COLO829 (cell line): ENCODE measurements at regions not wholly inside any gene's neighbourhood (a gene's known extent, or its start where the extent isn't known, plus 50 kb on each side); places are given as distances from the start of the nearest gene placed in this dataset.

Source experiments
- DNase-seq: peaks from one replicate; pipeline ENCODE4 v3.0.0; 2012; ENCODE audit warnings: low spot score

GRCh38 chr3:95926904-95927501 is 887.4 kb upstream of the EPHA6 start:
- no peak for DNase-seq

GRCh38 chr3:95934181-95934580 is 880.2 kb upstream of the EPHA6 start:
- DNase-seq, result no peak

GRCh38 chr3:95939235-95939809 is 875.1 kb upstream of the EPHA6 start:
- no peak for DNase-seq

- no peak for DNase-seq
Observed at GRCh38 chr3:95965704-95966336, 848.6 kb upstream of the EPHA6 start.

GRCh38 chr3:95971573-95971972 is 842.8 kb upstream of the EPHA6 start:
- no peak for DNase-seq

- DNase-seq, result no peak
Observed at GRCh38 chr3:95994338-95994737, 820.1 kb upstream of the EPHA6 start.

- DNase-seq, result no peak
Observed at GRCh38 chr3:96000966-96001365, 813.4 kb upstream of the EPHA6 start.

- DNase-seq, result no peak
Observed at GRCh38 chr3:96007650-96008195, 806.7 kb upstream of the EPHA6 start.

GRCh38 chr3:96012939-96013338 is 801.5 kb upstream of the EPHA6 start:
- no peak for DNase-seq

- DNase-seq, result peak; percentile 48
Observed at GRCh38 chr3:96017556-96017955, 796.8 kb upstream of the EPHA6 start.

- no peak for DNase-seq
Observed at GRCh38 chr3:96022676-96023075, 791.7 kb upstream of the EPHA6 start.

GRCh38 chr3:96027718-96028117 is 786.7 kb upstream of the EPHA6 start:
- no peak for DNase-seq

- DNase-seq, result no peak
Observed at GRCh38 chr3:96039632-96040031, 774.8 kb upstream of the EPHA6 start.

GRCh38 chr3:96059301-96059700 is 755.1 kb upstream of the EPHA6 start:
- DNase-seq, result no peak

- no peak for DNase-seq
Observed at GRCh38 chr3:96069065-96069464, 745.3 kb upstream of the EPHA6 start.

- DNase-seq, result no peak
Observed at GRCh38 chr3:96070678-96071077, 743.7 kb upstream of the EPHA6 start.

GRCh38 chr3:96071097-96071496 is 743.3 kb upstream of the EPHA6 start:
- no peak for DNase-seq

GRCh38 chr3:96072226-96072625 is 742.2 kb upstream of the EPHA6 start:
- DNase-seq, result no peak

- no peak for DNase-seq
Observed at GRCh38 chr3:96083610-96084009, 730.8 kb upstream of the EPHA6 start.

GRCh38 chr3:96086018-96086417 is 728.4 kb upstream of the EPHA6 start:
- DNase-seq, result no peak

- no peak for DNase-seq
Observed at GRCh38 chr3:96101006-96101560, 713.3 kb upstream of the EPHA6 start.

- no peak for DNase-seq
Observed at GRCh38 chr3:96106701-96107100, 707.7 kb upstream of the EPHA6 start.
